AG10803 (cell line): ENCODE measurements at regions not wholly inside any gene's neighbourhood (a gene's known extent, or its start where the extent isn't known, plus 50 kb on each side); places are given as distances from the start of the nearest gene placed in this dataset.

Source experiments
- DNase-seq: peaks from one replicate; pipeline ENCODE4 v3.0.0; 2010; ENCODE audit warnings: low read depth
- H3K4me3 ChIP-seq: 2 replicates; pipeline ENCODE4 v1.5.1; 2011; ENCODE audit warnings: mild to moderate bottlenecking, low read length, control low read depth
- TF ChIP-seq, protein P1 (sequence below): conservative IDR thresholded peaks from 2 replicates; pipeline ENCODE4 v1.5.1; 2011; ENCODE audit warnings: mild to moderate bottlenecking, low read length, control low read depth, inconsistent platforms

DNA sequence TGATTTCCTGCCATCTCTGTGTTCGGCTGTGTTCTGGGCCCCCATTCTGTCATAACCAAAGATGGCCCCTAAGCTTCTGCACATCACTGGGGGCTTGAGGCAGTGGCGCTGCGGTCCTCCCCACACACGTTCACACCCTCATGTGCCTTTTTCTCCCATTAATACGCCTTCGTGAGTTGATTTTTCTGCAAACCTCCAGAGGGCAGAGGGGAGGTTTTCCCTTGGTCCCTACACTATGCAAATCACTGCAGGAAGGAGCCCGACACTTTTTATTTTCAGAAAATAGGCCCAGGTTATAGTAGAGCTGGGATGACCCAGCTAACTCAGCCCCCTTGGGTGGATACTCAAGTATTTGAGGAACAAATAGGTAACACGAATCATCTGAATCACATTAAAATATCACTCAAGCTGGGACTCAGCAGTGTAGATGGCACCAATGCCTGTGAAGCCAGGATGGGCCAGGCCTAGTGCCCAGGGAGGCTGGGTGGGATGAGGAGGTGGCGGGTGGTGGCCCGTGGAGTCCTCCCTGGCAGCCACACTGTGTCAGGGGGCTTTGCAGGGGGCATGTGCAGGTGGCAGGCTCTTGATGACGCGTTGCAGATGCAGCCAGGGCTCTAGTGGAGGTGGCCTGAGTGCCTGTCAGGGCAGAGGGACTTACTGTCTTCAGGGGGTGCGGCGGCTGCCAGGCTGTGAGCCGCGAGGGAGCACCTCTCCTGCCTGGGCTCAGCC is 234.3 kb downstream of the TEX29 start:
- DNase-seq: no peak
- TF ChIP-seq, protein P1, sequence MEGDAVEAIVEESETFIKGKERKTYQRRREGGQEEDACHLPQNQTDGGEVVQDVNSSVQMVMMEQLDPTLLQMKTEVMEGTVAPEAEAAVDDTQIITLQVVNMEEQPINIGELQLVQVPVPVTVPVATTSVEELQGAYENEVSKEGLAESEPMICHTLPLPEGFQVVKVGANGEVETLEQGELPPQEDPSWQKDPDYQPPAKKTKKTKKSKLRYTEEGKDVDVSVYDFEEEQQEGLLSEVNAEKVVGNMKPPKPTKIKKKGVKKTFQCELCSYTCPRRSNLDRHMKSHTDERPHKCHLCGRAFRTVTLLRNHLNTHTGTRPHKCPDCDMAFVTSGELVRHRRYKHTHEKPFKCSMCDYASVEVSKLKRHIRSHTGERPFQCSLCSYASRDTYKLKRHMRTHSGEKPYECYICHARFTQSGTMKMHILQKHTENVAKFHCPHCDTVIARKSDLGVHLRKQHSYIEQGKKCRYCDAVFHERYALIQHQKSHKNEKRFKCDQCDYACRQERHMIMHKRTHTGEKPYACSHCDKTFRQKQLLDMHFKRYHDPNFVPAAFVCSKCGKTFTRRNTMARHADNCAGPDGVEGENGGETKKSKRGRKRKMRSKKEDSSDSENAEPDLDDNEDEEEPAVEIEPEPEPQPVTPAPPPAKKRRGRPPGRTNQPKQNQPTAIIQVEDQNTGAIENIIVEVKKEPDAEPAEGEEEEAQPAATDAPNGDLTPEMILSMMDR: no peak
- H3K4me3 ChIP-seq: no peak overlapping the region

DNA sequence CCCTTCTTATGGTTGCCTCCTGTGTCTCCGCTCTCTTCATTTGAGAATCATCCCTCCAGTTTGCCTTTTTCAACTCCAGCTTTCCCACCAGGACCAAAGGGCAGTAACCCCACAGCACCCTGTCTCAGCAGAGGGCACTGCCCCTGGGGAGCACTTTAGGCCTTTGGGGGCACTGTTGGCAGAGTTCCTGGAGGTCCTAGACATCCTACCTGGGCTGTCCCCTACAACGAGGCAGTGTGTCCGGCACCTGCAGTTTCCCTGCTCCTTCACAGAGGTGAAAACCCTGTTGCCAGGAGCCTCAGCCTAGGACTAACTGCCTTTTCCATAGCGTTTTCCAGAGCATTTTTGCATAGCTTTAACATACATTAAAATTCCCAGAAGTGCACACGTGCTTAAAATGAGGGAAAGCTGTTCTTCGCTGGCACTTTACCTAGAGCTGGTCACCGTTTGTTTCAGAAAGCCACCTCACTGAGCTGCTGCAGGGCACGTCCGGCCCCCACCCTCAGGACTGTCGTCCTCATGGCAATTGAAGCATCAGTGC is 234.9 kb downstream of the TEX29 start:
- no peak overlapping the region for H3K4me3 ChIP-seq
- TF ChIP-seq, protein P1: no peak
- no peak for DNase-seq

DNA sequence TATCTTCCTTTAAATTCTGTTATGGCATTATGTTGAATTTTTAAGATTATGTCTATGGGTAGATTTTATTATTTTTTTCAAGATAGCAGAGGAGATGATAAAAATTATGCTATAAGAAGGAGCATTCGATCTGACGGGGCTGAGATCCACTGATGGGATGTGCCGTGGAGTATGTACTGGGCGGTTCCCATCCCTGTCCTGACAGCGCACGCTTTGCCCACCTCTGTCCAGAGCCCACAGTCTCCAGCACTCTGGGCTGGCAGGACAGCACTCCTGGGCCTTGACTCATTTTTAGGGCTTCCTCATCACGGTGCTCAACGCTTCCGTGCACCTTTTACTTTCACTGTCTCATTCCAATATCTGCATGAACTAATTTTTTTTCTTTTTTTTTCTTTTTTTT is 235.5 kb downstream of the TEX29 start:
- DNase-seq: no peak

DNA sequence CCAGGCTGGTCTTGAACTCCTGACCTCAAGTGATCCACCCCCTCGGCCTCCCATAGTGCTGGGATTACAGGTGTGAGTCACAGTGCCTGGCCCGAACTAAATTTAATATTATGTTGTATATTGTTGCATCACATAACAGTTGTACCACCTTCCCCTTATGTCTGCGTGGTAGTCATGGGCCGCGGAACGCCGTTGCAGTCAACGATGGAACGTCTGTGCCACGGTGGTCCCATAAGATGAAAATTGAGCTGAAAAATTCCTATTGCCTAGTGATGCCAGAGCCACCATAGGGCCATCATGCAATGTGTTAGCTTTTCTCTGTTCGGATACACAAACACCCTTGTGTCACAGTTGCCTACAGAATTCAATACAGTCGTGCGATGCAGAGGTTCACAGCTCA is 236.1 kb downstream of the TEX29 start:
- no peak overlapping the region for H3K4me3 ChIP-seq
- DNase-seq: no peak
- TF ChIP-seq, protein P1: no peak

More for the DNA sequence above, 235.5 kb downstream of the TEX29 start:
- H3K4me3 ChIP-seq: no peak overlapping the region
- TF ChIP-seq, protein P1: no peak

DNA sequence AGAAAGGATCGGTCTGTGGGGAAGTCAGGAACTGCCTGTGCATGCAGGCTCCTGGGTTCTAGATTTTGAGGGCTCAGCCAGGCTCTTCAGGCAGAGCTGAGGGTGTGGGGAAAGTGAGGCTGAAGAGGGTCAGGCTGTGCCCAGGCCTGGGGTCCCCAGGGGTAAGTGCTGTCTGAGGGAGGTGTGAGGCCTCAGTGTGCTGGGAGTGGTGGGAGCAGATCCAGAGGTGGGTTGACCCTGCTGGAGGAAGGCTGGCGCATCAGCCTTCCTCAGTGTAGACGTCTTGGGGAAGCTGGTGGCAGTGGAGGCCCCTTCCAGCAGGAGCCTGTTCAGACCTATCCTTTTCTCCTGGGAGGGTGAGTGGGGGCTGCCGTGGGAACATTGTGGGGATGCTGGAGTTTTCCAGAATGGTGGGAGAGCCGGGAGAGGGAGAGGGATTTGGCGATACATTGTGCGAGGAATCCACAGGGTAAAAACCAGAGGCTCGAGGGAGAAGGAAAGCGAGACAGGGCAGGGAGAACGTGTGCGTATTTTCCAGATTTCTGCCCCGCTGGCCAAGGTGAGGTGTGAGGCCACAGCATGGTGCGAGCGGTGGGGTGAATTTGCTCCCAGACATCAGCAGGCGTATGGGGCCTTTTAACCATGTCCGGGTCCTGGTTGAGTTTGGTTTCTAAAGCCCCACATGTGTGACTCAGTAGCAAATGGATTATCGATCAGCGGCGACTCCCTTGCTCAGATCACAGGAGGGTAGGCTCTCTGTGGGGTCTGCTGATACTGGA is 237.7 kb downstream of the TEX29 start:
- TF ChIP-seq, protein P1: no peak
- no peak overlapping the region for H3K4me3 ChIP-seq
- DNase-seq: no peak

DNA sequence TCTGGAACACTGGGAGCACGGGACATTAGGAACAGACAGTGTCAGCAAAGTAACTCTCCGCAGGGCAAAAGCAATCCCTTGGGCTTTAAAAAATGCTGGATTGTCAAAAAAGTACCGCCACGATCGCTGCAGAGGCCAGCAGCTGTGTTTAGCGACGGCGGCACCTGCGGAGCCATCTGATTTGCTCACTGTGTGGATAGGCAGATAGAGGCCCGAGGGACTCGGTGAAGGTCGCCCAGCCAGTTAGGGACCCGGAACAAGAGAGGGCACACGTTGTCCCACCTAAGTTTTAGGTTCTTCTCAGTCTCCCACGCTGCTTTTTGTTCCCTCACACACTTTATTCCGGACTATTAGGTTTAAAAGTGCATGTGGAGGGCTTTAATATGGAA is 238.3 kb downstream of the TEX29 start:
- H3K4me3 ChIP-seq: no peak overlapping the region
- no peak for DNase-seq
- TF ChIP-seq, protein P1: no peak
